ENCODE measurements at regions not wholly inside any gene's neighbourhood (a gene's known extent, or its start where the extent isn't known, plus 50 kb on each side); places are given as distances from the start of the nearest gene placed in this dataset.
"Not testable (repeated sequence)": the region's sequence is repeated elsewhere in the genome, so short reads cannot be mapped to it uniquely, and the experiment has no call there.

GRCh38 chr1:55443175-55443915 is 228.2 kb upstream of the USP24 start:
- no peak for TF ChIP-seq CTCF (IDR thresholded peaks at IDR 0.05; ENCODE audit: unreplicated experiment)
- no peak overlapping the region for H3K4me3 Mint-ChIP-seq (ENCODE audit: unreplicated experiment)
- H3K9me3 Mint-ChIP-seq (ENCODE audit: unreplicated experiment), result no peaks in the 10 kb centered on the region
- H3K27me3 Mint-ChIP-seq (ENCODE audit: unreplicated experiment), result no peaks in the 10 kb centered on the region
- no peaks in the 10 kb centered on the region for H3K4me1 Mint-ChIP-seq (ENCODE audit: unreplicated experiment)
- H3K36me3 Mint-ChIP-seq (ENCODE audit: low read depth, unreplicated experiment), result no peaks in the 10 kb centered on the region
- H3K27ac Mint-ChIP-seq (ENCODE audit: unreplicated experiment), result no peak overlapping the region
- no peak for DNase-seq (ENCODE audit: low spot score)

- Mint-ChIP-seq H3K4me3 (ENCODE audit: unreplicated experiment) (no peak overlapping the region), H3K9me3 (ENCODE audit: unreplicated experiment) (no peaks in the 10 kb centered on the region), H3K4me1 (ENCODE audit: unreplicated experiment) (no peaks in the 10 kb centered on the region), H3K27ac (ENCODE audit: unreplicated experiment) (no peak overlapping the region), H3K27me3 (ENCODE audit: unreplicated experiment) (no peaks in the 10 kb centered on the region), H3K36me3 (ENCODE audit: low read depth, unreplicated experiment) (no peaks in the 10 kb centered on the region)
- no peak for DNase-seq (ENCODE audit: low spot score)
- no peak for TF ChIP-seq CTCF (IDR thresholded peaks at IDR 0.05; ENCODE audit: unreplicated experiment)
These were observed 226.3 kb upstream of the USP24 start for GRCh38 chr1:55441489-55441888.

GRCh38 chr1:55437692-55438091 is 222.5 kb upstream of the USP24 start:
- H3K27me3 Mint-ChIP-seq (ENCODE audit: unreplicated experiment), result no peaks in the 10 kb centered on the region
- no peak for TF ChIP-seq CTCF (IDR thresholded peaks at IDR 0.05; ENCODE audit: unreplicated experiment)
- no peaks in the 10 kb centered on the region for H3K36me3 Mint-ChIP-seq (ENCODE audit: low read depth, unreplicated experiment)
- H3K4me1 Mint-ChIP-seq (ENCODE audit: unreplicated experiment), result no peaks in the 10 kb centered on the region
- H3K27ac Mint-ChIP-seq (ENCODE audit: unreplicated experiment), result no peak overlapping the region
- H3K4me3 Mint-ChIP-seq (ENCODE audit: unreplicated experiment), result no peak overlapping the region
- H3K9me3 Mint-ChIP-seq (ENCODE audit: unreplicated experiment), result no peaks in the 10 kb centered on the region
- no peak for DNase-seq (ENCODE audit: low spot score)

GRCh38 chr1:55430720-55431119 is 215.6 kb upstream of the USP24 start:
- not testable (repeated sequence) for DNase-seq (ENCODE audit: low spot score); H3K4me3 Mint-ChIP-seq (ENCODE audit: unreplicated experiment); H3K4me1 Mint-ChIP-seq (ENCODE audit: unreplicated experiment); H3K27me3 Mint-ChIP-seq (ENCODE audit: unreplicated experiment); H3K9me3 Mint-ChIP-seq (ENCODE audit: unreplicated experiment); H3K36me3 Mint-ChIP-seq (ENCODE audit: low read depth, unreplicated experiment); H3K27ac Mint-ChIP-seq (ENCODE audit: unreplicated experiment)

- H3K27ac Mint-ChIP-seq (ENCODE audit: unreplicated experiment); DNase-seq (ENCODE audit: low spot score); H3K4me3 Mint-ChIP-seq (ENCODE audit: unreplicated experiment); H3K4me1 Mint-ChIP-seq (ENCODE audit: unreplicated experiment); H3K27me3 Mint-ChIP-seq (ENCODE audit: unreplicated experiment); H3K9me3 Mint-ChIP-seq (ENCODE audit: unreplicated experiment); H3K36me3 Mint-ChIP-seq (ENCODE audit: low read depth, unreplicated experiment): not testable (repeated sequence)
These were observed 215.0 kb upstream of the USP24 start for GRCh38 chr1:55430206-55430605.

Measured in endothelial cell (in vitro differentiated cells).